ENCODE measurements at regions not wholly inside any gene's neighbourhood (a gene's known extent, or its start where the extent isn't known, plus 50 kb on each side); places are given as distances from the start of the nearest gene placed in this dataset.

DNA sequence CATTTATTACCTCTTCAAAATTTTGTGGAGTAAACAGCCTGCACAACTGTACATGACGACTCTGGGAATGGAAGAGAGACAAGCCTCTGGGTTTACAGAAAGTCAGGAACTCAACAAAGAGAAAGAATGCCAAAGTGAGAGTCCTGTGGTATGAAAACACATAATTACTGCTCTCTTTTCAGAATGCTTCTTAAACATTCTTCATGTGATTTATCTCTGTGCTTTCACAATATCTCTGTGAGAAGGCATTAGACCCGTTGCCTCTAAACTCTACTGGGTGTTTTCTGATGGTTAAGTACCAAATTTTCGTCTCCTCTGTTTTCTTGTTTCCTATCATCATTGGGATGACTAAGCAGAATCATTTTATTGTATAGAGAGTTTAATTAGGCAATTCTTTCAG, 966.6 kb upstream of the SLIT2 start:
- DNase-seq: no peak
- H3K4me3 Mint-ChIP-seq (ENCODE audit: unreplicated experiment): no peak overlapping the region
- no peaks in the 10 kb centered on the region for H3K4me1 Mint-ChIP-seq (ENCODE audit: low read depth, unreplicated experiment)
- no peaks in the 10 kb centered on the region for H3K27me3 Mint-ChIP-seq (ENCODE audit: unreplicated experiment)
- peaks cover 11% of the 10 kb centered on the region for H3K36me3 Mint-ChIP-seq (ENCODE audit: unreplicated experiment)
- no peak overlapping the region for H3K27ac Mint-ChIP-seq (ENCODE audit: unreplicated experiment)
- TF ChIP-seq, protein P1, sequence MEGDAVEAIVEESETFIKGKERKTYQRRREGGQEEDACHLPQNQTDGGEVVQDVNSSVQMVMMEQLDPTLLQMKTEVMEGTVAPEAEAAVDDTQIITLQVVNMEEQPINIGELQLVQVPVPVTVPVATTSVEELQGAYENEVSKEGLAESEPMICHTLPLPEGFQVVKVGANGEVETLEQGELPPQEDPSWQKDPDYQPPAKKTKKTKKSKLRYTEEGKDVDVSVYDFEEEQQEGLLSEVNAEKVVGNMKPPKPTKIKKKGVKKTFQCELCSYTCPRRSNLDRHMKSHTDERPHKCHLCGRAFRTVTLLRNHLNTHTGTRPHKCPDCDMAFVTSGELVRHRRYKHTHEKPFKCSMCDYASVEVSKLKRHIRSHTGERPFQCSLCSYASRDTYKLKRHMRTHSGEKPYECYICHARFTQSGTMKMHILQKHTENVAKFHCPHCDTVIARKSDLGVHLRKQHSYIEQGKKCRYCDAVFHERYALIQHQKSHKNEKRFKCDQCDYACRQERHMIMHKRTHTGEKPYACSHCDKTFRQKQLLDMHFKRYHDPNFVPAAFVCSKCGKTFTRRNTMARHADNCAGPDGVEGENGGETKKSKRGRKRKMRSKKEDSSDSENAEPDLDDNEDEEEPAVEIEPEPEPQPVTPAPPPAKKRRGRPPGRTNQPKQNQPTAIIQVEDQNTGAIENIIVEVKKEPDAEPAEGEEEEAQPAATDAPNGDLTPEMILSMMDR (IDR thresholded peaks at IDR 0.05; ENCODE audit: partially characterized antibody, unreplicated experiment): no peak
- no peaks in the 10 kb centered on the region for H3K9me3 Mint-ChIP-seq (ENCODE audit: unreplicated experiment)

DNA sequence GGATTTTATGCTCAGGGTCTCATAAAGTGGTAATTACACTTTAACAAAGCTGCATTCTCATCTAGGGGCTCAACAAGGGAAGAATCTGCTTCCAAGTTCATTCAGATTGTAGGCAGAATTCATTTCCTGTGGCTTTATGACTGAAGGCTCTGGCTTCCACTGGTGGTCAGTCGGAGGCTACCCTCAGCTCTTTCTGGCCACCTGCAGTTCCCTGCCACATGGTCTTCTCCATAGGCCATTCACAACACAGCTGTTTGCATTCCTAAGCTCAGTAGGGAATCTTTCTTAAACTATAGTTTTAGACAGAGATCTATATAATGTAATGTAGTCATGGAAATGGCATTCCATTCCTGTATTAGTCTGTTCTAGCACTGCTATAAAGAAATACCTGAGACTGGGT, 973.0 kb upstream of the SLIT2 start:
- Mint-ChIP-seq H3K9me3 (ENCODE audit: unreplicated experiment) (no peaks in the 10 kb centered on the region), H3K36me3 (ENCODE audit: unreplicated experiment) (peaks cover 11% of the 10 kb centered on the region), H3K27ac (ENCODE audit: unreplicated experiment) (no peak overlapping the region), H3K27me3 (ENCODE audit: unreplicated experiment) (no peaks in the 10 kb centered on the region), H3K4me1 (ENCODE audit: low read depth, unreplicated experiment) (no peaks in the 10 kb centered on the region), H3K4me3 (ENCODE audit: unreplicated experiment) (no peak overlapping the region)
- TF ChIP-seq, protein P1 (IDR thresholded peaks at IDR 0.05; ENCODE audit: partially characterized antibody, unreplicated experiment): no peak
- DNase-seq: no peak

DNA sequence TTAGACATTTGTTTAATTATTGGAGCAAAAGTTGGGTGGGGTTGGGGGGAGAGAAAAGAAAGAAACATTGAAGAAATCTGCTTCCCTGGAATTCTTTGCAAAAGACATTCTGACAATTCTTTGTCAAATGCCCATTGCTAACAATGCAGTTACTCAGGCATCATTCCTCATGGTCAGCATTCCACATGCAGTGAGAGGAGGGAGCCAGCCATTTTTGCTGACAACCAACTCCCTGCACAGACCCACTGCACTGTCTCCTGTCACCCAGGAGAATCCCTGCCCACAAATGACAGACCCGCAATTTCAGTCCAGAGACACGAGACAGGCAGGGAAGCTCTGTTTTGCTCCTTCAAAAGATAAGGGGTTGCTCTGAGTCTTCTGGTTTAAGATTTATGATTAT, 985.1 kb upstream of the SLIT2 start:
- no peak for DNase-seq

DNA sequence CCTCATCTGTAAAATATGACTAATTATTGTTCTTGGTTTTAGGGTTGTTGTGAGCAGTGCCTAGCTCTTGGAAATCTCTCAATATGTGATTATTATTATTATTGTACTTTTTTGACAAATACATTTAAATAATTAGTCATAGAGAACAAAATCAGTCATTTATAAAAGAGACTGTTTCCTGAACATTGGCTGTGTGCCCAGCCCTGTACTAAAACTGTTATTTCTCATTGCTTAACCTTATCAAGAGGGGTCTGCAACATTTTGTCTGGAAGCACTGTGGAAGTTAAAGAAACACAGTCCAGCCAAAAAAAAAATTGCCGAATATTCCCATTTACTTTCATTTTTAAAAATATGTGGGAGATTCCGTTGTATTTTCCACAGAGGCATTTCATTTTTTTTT, 989.2 kb upstream of the SLIT2 start:
- Mint-ChIP-seq H3K27ac (ENCODE audit: unreplicated experiment) (no peak overlapping the region), H3K4me1 (ENCODE audit: low read depth, unreplicated experiment) (no peaks in the 10 kb centered on the region), H3K27me3 (ENCODE audit: unreplicated experiment) (no peaks in the 10 kb centered on the region), H3K36me3 (ENCODE audit: unreplicated experiment) (no peaks in the 10 kb centered on the region), H3K9me3 (ENCODE audit: unreplicated experiment) (peaks cover 3% of the 10 kb centered on the region), H3K4me3 (ENCODE audit: unreplicated experiment) (no peak overlapping the region)
- TF ChIP-seq, protein P1 (IDR thresholded peaks at IDR 0.05; ENCODE audit: partially characterized antibody, unreplicated experiment): no peak
- no peak for DNase-seq

More for the DNA sequence above, 985.1 kb upstream of the SLIT2 start:
- H3K27me3 Mint-ChIP-seq (ENCODE audit: unreplicated experiment): no peaks in the 10 kb centered on the region
- no peak overlapping the region for H3K4me3 Mint-ChIP-seq (ENCODE audit: unreplicated experiment)
- peaks cover 3% of the 10 kb centered on the region for H3K9me3 Mint-ChIP-seq (ENCODE audit: unreplicated experiment)
- TF ChIP-seq, protein P1 (IDR thresholded peaks at IDR 0.05; ENCODE audit: partially characterized antibody, unreplicated experiment): no peak
- H3K4me1 Mint-ChIP-seq (ENCODE audit: low read depth, unreplicated experiment): no peaks in the 10 kb centered on the region
- H3K27ac Mint-ChIP-seq (ENCODE audit: unreplicated experiment): no peak overlapping the region
- no peaks in the 10 kb centered on the region for H3K36me3 Mint-ChIP-seq (ENCODE audit: unreplicated experiment)

DNA sequence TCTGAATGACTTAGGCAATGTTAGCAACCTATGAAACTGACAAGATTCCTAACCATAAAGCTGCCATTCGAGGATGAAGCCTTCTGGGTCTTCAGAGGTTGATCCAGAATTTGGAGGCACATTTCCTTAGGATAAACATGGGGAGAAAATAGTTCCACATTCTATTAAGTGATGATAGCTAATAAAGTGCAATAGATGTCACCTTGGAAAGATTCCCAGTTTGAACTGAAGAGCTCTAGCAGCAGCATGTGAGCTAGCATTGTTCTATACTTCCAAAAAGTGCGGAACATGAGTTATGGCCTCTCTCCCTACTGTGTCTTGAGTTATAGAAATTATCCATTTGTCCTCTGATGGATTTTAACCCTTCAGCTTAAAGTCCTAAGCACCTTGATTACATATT, 991.4 kb upstream of the SLIT2 start:
- H3K4me1 Mint-ChIP-seq (ENCODE audit: low read depth, unreplicated experiment): no peaks in the 10 kb centered on the region
- no peak overlapping the region for H3K4me3 Mint-ChIP-seq (ENCODE audit: unreplicated experiment)
- no peak for DNase-seq
- no peaks in the 10 kb centered on the region for H3K27me3 Mint-ChIP-seq (ENCODE audit: unreplicated experiment)
- no peaks in the 10 kb centered on the region for H3K36me3 Mint-ChIP-seq (ENCODE audit: unreplicated experiment)
- TF ChIP-seq, protein P1 (IDR thresholded peaks at IDR 0.05; ENCODE audit: partially characterized antibody, unreplicated experiment): no peak
- peaks cover 2% of the 10 kb centered on the region for H3K9me3 Mint-ChIP-seq (ENCODE audit: unreplicated experiment)
- H3K27ac Mint-ChIP-seq (ENCODE audit: unreplicated experiment): no peak overlapping the region

Measured in glutamatergic neuron (in vitro differentiated cells).